Gastroesophageal sphincter (tissue), 4 donors: ENCODE measurements at regions not wholly inside any gene's neighbourhood (a gene's known extent, or its start where the extent isn't known, plus 50 kb on each side); places are given as distances from the start of the nearest gene placed in this dataset.

ENCODE experiments used
- ATAC-seq: fragments of 150-250 bp; one replicate; pipeline ENCODE4 v1.9.1; 2016; ENCODE audit warnings: mild to moderate bottlenecking, moderate library complexity
- H3K27ac ChIP-seq, 4 donors: fragments of 200-600 bp; sonication (generic) in 3 of 4; 1 replicate in 3 of 4; 2 replicates in 1 of 4; pipeline ENCODE4 v1.5.1; 2016 to 2019
- H3K27me3 ChIP-seq: fragments of 200-600 bp; sonication (generic); one replicate; pipeline ENCODE4 v1.5.1; 2019
- H3K36me3 ChIP-seq, 2 donors: fragments of 200-600 bp; sonication (generic); one replicate each; pipeline ENCODE4 v1.5.1; 2019; ENCODE audit warnings: control low read depth in 1 of 2
- H3K4me1 ChIP-seq, 3 donors: fragments of 200-600 bp; sonication (generic); 1 replicate in 2 of 3; 2 replicates in 1 of 3; pipeline ENCODE4 v1.5.1; 2016 to 2019; ENCODE audit warnings: control low read depth in 2 of 3
- H3K4me3 ChIP-seq, 2 donors: fragments of 200-600 bp; sonication (generic); one replicate each; pipeline ENCODE4 v1.5.1; 2019; ENCODE audit warnings: mild to moderate bottlenecking in 1 of 2, moderate library complexity in 1 of 2
- H3K9me3 ChIP-seq, 3 donors: fragments of 200-600 bp; sonication (generic); one replicate each; pipeline ENCODE4 v1.5.1; 2017 to 2019; ENCODE audit warnings: control low read depth in 2 of 3
- CTCF ChIP-seq, 4 experiments: fragments of 200-600 bp in 2 of 4; fragments of 450-650 bp in 2 of 4; sonication (generic) in 1 of 4; IDR thresholded peaks; one replicate each; pipeline ENCODE4 v1.5.1; 2017 to 2019; ENCODE audit warnings: antibody characterized with exemption in 4 of 4, mild to moderate bottlenecking in 2 of 4, moderate library complexity in 2 of 4
- EP300 ChIP-seq: sonication (generic); formaldehyde crosslinking; IDR thresholded peaks from one replicate; pipeline ENCODE4 v1.6.1; 2017; ENCODE audit warnings: antibody characterized with exemption, mild to moderate bottlenecking
- POLR2A ChIP-seq, 2 donors: fragments of 450-650 bp; IDR thresholded peaks; one replicate each; pipeline ENCODE4 v1.6.1; 2017; ENCODE audit warnings: antibody characterized with exemption in 2 of 2, mild to moderate bottlenecking in 2 of 2, moderate library complexity in 1 of 2
- POLR2AphosphoS5 ChIP-seq: sonication (generic); formaldehyde crosslinking; IDR thresholded peaks from one replicate; pipeline ENCODE4 v1.6.1; 2017; ENCODE audit warnings: antibody characterized with exemption
- WGBS, 2 donors: methylation state at CpG; one replicate each; pipeline ENCODE4 v1.1.5; 2018; ENCODE audit warnings: low coverage in 1 of 2; 5-methylcytosine and 5-hydroxymethylcytosine counted together

DNA sequence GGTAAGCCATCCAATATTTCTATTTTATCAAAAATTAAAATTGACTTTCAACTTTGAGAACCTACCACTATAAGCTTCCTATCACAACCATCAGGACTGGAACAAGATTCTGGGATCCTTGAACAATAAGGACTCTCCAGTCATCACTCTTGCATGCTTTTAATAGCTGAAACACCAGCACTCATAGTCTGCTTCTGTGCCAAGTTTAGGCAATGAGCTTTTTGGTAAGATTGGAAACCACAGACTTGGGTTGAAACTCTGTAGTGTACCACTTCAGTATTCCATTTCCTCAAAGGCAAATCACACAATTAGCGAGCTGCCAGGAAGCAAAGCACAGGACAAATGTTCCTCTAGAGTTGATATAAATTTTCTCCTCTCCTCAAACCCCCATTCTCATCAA lies 1065.8 kb upstream of the SLC39A10 start:
- Histone ChIP-seq H3K27ac (no peak overlapping the region), H3K4me1 (no peaks in the 10 kb centered on the region), H3K27me3 (no peaks in the 10 kb centered on the region), H3K4me3 (no peak overlapping the region), H3K36me3 (no peaks in the 10 kb centered on the region), H3K9me3 (no peaks in the 10 kb centered on the region)
- 67% methylated on average over 1 of the region's 1 CpG; no CpG with 5 or more reads in 1 of the 2 donors for WGBS, 2 donors
- no peak for TF ChIP-seq CTCF (IDR thresholded peaks at IDR 0.05)
- TF ChIP-seq POLR2AphosphoS5: no peak
- no peak for TF ChIP-seq EP300
- TF ChIP-seq POLR2A (IDR thresholded peaks at IDR 0.05): no peak
- ATAC-seq: no peak

- 15 to 20% methylated on average over 1 of the region's 1 CpG for WGBS, 2 donors
- ATAC-seq: no peak
Measured at GRCh38 chr2:194587739-194588270, 1069.2 kb upstream of the SLC39A10 start.

GRCh38 chr2:194567661-194568017 lies 1089.4 kb upstream of the SLC39A10 start:
- peak overlapping the region in 1 of 4 donors; percentile 24 for H3K27ac ChIP-seq

More at GRCh38 chr2:194587739-194588270, 1069.2 kb upstream of the SLC39A10 start:
- Histone ChIP-seq H3K4me3 (no peak overlapping the region), H3K4me1 (no peaks in the 10 kb centered on the region), H3K36me3 (no peaks in the 10 kb centered on the region), H3K9me3 (no peaks in the 10 kb centered on the region), H3K27me3 (no peaks in the 10 kb centered on the region), H3K27ac (no peak overlapping the region)
- TF ChIP-seq POLR2AphosphoS5 (no peak), CTCF (IDR thresholded peaks at IDR 0.05) (no peak), EP300 (no peak), POLR2A (IDR thresholded peaks at IDR 0.05) (no peak)

DNA sequence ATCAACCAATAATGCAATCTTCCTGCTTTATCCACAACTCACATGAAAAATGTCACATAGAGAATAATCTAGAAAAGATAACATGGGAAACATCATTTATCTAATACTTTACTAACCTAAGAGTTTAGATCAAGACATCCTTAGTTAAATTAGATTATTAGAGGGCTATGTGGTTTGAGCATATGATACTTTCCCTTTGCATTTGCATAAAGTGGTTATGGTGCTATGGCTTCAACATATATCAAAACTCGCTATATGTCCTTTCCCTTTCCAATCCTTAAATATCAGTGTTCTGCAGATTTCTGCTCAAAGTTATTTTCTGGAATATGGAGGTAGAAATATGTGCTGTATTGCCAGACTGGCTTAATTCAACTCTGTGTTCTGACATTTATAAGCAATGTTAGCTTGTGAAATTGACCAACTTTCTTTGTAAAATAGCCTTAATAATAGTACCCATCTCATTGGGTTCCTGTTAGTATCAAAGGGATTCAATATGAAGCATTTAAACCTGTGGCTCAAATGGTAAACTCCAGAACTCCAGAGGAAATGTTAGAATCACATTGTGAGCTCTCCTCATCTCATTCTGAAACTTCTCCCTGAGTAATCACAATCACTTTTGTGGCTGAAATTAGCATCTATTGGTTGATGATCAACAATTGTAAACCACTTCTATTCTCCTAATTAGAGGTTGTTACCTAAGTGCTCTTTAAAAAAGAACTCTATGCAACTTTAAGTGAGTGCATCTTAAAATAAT lies 1089.9 kb upstream of the SLC39A10 start:
- Histone ChIP-seq H3K27ac (no peak overlapping the region), H3K4me1 (peaks cover 0 to 25% (median 5%) of the 10 kb centered on the region in 3 donors), H3K4me3 (no peak overlapping the region), H3K9me3 (no peaks in the 10 kb centered on the region), H3K27me3 (no peaks in the 10 kb centered on the region), H3K36me3 (no peaks in the 10 kb centered on the region)
- TF ChIP-seq CTCF (IDR thresholded peaks at IDR 0.05): no peak
- TF ChIP-seq EP300: no peak
- no peak for TF ChIP-seq POLR2A (IDR thresholded peaks at IDR 0.05)
- no peak for TF ChIP-seq POLR2AphosphoS5
- 86 to 92% methylated on average over 1 of the region's 1 CpG for WGBS, 2 donors
- ATAC-seq: no peak

More at GRCh38 chr2:194567661-194568017, 1089.4 kb upstream of the SLC39A10 start:
- ATAC-seq: no peak
- Histone ChIP-seq H3K4me1 (peaks cover 0 to 25% (median 5%) of the 10 kb centered on the region in 3 donors), H3K36me3 (no peaks in the 10 kb centered on the region), H3K27me3 (no peaks in the 10 kb centered on the region), H3K9me3 (no peaks in the 10 kb centered on the region), H3K4me3 (no peak overlapping the region)
- 75 to 100% methylated on average over 1 to 2 of the region's 2 CpGs for WGBS, 2 donors
- TF ChIP-seq POLR2AphosphoS5 (no peak), POLR2A (IDR thresholded peaks at IDR 0.05) (no peak), CTCF (IDR thresholded peaks at IDR 0.05) (no peak), EP300 (no peak)

- no peaks in the 10 kb centered on the region for H3K27me3 ChIP-seq
- no peaks in the 10 kb centered on the region for H3K9me3 ChIP-seq
- peaks cover 0 to 25% (median 5%) of the 10 kb centered on the region in 3 donors for H3K4me1 ChIP-seq
- ATAC-seq: no peak
- no peaks in the 10 kb centered on the region for H3K36me3 ChIP-seq
- WGBS, 2 donors: 16 to 32% methylated on average over 2 of the region's 2 CpGs
- no peak overlapping the region for H3K27ac ChIP-seq
- no peak overlapping the region for H3K4me3 ChIP-seq
- no peak for TF ChIP-seq POLR2A (IDR thresholded peaks at IDR 0.05)
- TF ChIP-seq POLR2AphosphoS5: no peak
- TF ChIP-seq CTCF (IDR thresholded peaks at IDR 0.05): no peak
- no peak for TF ChIP-seq EP300
Measured at GRCh38 chr2:194564422-194564821, 1092.6 kb upstream of the SLC39A10 start.
